Endometrium (tissue), 2 donors: ENCODE measurements at regions not wholly inside any gene's neighbourhood (a gene's known extent, or its start where the extent isn't known, plus 50 kb on each side); places are given as distances from the start of the nearest gene placed in this dataset.

Source experiments
- FAIRE-seq: peaks from 2 replicates; lab custom pipeline; 2012; peaks lifted over from hg19 to GRCh38; lab: Jason Lieb, UNC
- donor health status: control.
- donor health status: control.

GRCh38 chr2:234306426-234307173 is 190.3 kb downstream of the ARL4C start:
- FAIRE-seq, result no peak

- no peak for FAIRE-seq
Measured at GRCh38 chr2:234305846-234306245, 191.0 kb downstream of the ARL4C start.

DNA sequence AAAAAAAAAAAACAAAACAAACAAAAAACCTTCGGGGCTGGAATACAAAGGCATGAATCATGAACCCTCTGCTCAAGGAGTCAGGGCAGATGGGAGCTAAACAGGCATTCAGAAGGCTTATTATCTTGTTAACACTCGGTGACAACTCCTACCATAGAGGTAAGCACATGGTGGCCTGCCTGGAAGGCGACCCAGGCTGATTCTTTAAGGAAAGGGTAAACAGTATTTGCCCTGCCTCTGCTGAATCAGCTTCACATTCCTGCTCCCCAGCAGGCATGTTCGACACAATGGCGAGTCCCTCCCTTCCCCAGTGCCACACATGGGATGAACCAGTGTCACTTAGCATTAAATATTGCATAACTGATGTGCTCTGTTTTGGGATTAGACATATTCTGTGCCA is 191.9 kb downstream of the ARL4C start:
- no peak for FAIRE-seq

DNA sequence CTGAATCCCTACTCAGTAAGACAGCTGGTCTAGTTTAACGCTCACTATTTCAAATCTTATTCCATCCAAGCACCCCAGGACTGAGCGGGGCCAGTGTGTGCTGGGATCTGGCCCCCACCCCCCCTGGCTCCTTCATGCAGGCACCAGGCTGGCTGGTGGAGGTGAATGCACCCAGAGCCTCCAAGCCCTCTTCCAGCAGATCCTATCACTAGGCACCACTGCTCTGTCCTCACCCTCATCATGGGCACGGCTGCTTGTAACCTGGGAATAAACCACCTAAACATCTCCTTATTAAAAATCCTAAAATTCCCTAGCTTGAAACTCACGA is 194.3 kb downstream of the ARL4C start:
- FAIRE-seq, result no peak

DNA sequence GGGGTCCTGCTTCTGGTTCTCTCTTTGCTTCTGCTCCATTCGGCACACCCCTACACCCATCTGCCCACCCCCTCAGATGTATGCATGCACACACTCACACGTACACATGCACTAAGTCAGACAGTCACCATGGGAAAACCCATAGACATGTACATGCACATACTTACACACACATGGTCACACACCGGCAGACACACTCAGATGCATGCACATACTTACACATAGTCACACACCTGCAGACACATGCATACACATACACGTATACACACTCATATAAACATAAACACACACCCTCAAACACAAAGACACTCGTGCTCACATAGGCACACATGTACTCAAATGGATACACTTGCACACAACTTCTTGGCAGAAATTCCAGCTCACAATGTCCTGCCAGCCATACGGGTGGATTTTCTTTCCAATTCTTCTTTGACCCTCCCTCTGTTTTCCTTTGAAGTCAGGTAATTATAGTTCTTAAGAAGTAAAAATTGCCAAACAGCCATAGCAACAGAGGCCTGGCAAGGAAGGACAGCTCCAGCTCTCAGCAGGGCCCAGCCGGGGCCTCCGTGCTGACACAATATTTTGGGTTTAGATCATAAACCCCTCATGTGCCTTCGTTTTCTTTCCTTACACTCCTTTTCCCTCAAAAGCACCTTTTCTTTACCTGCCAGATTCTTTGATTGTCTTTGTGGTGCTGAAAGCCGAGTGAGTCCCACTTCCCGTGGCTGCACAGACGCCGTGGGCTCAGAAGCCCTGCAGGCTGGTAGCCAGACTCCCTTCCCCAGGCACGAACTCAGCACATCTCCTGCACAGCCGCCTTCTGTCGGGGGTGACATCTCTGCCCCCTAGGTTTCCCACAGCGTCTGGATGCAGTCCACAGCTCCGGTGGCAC is 195.7 kb downstream of the ARL4C start:
- no peak for FAIRE-seq

DNA sequence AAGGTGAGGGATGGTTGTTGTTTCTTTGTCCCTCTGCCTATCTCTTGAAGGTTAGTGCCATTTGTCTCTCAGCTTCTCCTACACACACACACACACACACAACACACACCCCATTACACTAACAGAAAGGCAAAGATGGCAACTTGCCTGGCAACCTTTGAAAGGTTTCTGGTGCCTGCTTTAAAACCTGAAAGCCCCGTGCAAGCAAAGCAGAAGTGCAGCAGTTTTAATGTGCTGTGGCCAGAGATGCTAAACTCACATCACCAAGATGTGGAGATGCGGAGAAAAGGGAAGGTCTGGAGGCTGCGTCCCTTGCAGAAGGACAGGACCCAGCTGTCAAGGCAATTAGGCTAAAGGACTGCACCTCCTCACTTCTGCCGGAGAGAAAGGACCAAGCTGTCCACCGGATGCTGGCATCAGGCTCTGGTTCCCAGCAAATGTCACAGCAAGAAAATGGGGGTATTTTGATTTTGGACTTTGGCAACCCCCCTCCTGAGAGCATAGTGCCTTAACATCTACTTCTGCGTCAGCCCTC is 196.4 kb downstream of the ARL4C start:
- no peak for FAIRE-seq

GRCh38 chr2:234298918-234299317 is 198.0 kb downstream of the ARL4C start:
- no peak for FAIRE-seq

DNA sequence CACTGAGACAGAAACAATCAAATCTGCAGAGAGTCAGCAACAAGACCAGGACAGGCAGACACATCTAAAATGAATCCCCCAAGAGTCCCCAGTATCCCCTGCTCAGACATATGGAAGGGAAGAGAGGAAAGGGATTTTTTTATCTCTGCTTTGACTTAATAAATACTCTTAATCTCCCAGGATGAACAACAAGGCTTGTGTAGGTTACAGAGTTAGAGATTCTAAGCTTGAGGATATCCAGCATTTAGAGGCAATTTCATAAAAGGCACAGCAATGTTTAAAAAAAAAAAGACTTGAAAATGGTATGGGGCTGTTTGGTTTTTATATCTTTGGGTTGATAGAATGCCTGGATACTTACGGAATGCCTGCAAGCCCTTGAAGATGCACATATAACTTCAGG is 199.9 kb downstream of the ARL4C start:
- FAIRE-seq, result no peak

GRCh38 chr2:234293973-234294372 is 202.9 kb downstream of the ARL4C start:
- FAIRE-seq, result no peak

DNA sequence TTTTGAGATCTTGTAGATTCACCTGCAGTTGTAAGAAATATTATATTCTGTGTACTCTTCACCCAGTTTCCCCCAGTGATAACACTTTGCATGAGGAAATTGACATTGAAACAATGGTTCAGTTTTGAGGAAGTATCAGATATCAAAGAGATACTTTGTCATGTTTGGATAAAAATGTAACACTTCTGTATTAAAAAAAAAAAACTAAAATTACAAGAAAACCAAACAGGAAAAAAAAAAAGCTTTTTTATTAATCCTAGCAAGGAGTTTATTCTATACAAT is 204.0 kb downstream of the ARL4C start:
- no peak for FAIRE-seq

GRCh38 chr2:234292205-234292961 is 204.5 kb downstream of the ARL4C start:
- no peak for FAIRE-seq

DNA sequence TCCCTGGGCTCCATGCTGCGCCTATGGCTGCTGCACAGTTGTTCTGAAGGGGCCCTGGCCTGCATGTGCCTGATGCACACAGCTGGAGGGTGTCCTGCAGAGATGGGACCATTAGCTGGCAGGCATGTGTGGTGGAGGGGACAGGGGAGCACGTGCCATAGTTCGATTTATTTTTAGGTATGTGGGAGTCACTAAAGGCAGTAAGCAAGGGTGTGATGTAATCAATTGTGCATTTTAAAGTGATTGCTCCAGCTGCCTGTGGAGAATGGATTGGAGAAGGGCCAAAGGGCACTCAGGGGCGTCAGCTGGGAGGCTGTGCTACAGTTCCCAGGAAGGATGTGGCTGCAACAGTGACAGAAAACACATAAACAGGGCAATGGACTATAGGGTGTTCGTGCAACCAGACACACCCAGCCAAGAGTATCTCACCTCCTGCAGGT is 205.1 kb downstream of the ARL4C start:
- no peak for FAIRE-seq

GRCh38 chr2:234290671-234291070 is 206.2 kb downstream of the ARL4C start:
- FAIRE-seq, result no peak

- FAIRE-seq, result no peak
Measured at GRCh38 chr2:234289834-234290590, 206.9 kb downstream of the ARL4C start.

GRCh38 chr2:234288974-234289455 is 207.9 kb downstream of the ARL4C start:
- no peak for FAIRE-seq

DNA sequence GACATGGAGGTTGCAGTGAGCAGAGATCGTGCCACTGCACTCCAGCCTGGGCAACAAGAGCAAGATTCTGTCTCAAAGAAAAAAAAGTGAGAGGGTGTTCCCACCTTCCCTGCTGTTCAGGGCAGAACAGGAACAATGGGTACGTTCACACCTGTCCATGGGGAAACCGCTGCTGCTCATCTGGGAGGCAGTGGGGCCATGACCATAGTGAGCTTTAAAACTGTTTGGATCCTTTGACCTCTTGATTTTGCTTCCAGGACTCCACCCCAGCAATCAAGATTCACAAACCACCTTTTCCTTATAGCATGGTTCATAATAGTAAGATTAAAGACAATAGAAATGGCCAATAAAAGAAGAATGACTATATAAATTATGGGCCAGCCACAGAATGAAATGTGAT is 209.2 kb downstream of the ARL4C start:
- FAIRE-seq, result no peak

GRCh38 chr2:234286956-234287355 is 209.9 kb downstream of the ARL4C start:
- no peak for FAIRE-seq

DNA sequence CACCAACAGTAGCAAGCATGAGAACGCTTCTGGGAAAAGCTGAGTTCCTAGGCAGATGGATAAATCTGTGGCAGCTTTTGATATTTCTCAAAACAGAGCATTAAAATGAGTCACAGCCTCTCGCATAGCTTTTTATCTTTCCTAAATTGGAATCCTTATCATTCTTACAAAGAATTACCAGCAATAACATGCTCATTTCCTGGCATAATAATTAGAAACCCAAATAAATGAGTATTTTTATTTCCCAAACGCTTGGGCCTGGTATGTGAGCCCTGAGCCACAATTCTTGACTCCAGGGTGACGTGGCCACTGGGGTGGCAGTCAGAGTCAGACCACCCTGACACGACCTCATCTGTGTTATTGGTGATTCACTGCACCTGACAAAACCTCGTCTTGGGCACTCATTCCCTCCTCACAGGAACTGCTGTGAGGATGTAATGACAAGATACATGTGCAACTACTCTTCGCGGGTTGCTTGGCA is 210.7 kb downstream of the ARL4C start:
- FAIRE-seq, result no peak

GRCh38 chr2:234285541-234285940 is 211.3 kb downstream of the ARL4C start:
- FAIRE-seq, result no peak

DNA sequence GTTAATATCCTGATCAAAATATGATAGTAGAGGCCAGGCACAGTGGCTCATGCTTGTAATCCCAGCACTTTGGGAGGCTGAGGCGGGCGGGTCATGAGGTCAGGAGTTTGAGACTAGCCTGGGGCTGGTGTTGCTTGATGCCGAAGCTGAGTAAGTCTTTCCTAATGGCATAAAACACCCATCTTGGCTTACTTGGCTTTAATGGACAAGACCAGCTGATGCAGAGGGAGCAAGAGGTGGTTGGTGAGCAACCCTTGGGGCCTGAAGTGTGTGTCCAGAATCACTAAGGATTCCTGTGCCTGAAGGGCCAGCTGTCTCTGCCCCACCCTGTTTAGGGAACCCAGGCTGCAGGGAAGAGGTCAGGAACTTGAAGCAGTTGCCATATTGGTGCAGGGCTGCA is 217.2 kb downstream of the ARL4C start:
- no peak for FAIRE-seq

DNA sequence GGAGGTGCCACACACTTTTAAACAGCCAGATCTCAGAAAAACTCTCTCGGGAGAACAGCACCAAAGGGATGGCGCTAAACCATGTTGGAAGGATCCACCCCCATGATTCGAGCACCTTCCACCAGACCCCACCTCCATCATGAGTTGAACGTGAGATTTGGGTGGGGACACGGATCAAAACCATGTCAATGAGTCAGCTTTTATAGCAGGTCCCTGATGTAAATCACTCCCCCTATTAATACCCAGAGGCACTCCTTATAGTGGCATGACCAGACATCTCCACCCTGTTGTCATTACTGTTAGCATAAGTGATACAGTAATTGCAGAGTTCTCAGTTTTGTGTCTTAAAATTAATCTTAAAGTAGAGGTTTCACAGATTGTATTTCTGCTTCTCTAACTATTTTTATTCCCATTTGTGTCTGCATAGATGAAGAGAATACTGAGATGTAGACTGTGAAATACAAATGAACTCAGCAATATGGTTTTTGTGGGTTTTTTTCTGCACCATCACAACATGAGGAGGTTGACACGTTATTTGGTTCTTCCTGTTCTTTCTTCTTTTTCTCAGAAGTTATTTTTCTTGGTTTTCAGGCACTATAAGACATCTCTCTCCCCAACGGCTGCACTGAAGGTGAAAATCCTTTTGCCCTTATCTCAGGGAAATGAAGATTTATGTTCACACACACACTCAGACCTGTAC is 218.2 kb downstream of the ARL4C start:
- no peak for FAIRE-seq
